Astrocyte (in vitro differentiated cells and primary cell): ENCODE measurements at regions not wholly inside any gene's neighbourhood (a gene's known extent, or its start where the extent isn't known, plus 50 kb on each side); places are given as distances from the start of the nearest gene placed in this dataset.

Experiments used
- EZH2 ChIP-seq: IDR thresholded peaks from 2 replicates; pipeline ENCODE4 v1.6.1; 2012; ENCODE audit warnings: mild to moderate bottlenecking, low read length, inconsistent platforms; ENCODE audit not compliant: insufficient read depth
- TF ChIP-seq, protein P1 (sequence below): IDR thresholded peaks from 2 replicates; pipeline ENCODE4 v1.5.1; 2011; ENCODE audit warnings: low read depth, mild to moderate bottlenecking, inconsistent platforms, low read length, moderate library complexity; ENCODE audit not compliant: insufficient read depth

DNA sequence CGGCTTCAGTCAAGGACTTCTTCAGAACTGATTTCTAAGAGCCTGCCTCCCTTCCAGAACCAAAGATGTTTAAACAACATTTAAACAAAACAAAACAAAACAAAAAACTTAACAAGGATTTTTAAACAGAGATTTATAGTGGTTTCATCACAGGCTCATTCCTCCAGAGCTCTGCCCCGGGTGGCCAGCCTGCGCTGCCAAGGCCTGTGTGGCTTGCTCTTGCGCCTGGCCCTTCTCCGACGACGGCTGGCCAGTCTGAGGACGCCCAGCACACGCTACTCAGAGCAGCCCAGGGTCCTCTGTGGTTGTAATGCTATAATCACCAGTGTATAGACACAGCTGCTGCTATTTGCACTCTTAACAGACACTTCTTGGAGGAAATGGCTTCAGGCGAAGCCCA is 307.2 kb upstream of the MYOCD start:
- TF ChIP-seq, protein P1, sequence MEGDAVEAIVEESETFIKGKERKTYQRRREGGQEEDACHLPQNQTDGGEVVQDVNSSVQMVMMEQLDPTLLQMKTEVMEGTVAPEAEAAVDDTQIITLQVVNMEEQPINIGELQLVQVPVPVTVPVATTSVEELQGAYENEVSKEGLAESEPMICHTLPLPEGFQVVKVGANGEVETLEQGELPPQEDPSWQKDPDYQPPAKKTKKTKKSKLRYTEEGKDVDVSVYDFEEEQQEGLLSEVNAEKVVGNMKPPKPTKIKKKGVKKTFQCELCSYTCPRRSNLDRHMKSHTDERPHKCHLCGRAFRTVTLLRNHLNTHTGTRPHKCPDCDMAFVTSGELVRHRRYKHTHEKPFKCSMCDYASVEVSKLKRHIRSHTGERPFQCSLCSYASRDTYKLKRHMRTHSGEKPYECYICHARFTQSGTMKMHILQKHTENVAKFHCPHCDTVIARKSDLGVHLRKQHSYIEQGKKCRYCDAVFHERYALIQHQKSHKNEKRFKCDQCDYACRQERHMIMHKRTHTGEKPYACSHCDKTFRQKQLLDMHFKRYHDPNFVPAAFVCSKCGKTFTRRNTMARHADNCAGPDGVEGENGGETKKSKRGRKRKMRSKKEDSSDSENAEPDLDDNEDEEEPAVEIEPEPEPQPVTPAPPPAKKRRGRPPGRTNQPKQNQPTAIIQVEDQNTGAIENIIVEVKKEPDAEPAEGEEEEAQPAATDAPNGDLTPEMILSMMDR = no peak
- no peak for TF ChIP-seq EZH2
